ENCODE measurements at regions not wholly inside any gene's neighbourhood (a gene's known extent, or its start where the extent isn't known, plus 50 kb on each side); places are given as distances from the start of the nearest gene placed in this dataset.

- TF ChIP-seq ISL1 (CRISPR knock-in tag; IDR thresholded peaks at IDR 0.05) (no peak), ESRRG (CRISPR knock-in tag; IDR thresholded peaks at IDR 0.05) (no peak), ZNF70 (CRISPR knock-in tag; IDR thresholded peaks at IDR 0.05) (no peak), RARB (CRISPR knock-in tag; IDR thresholded peaks at IDR 0.05) (no peak), POU6F1 (CRISPR knock-in tag; IDR thresholded peaks at IDR 0.05; ENCODE audit: borderline replicate concordance, low read depth) (no peak), TSHZ2 (CRISPR knock-in tag; IDR thresholded peaks at IDR 0.05) (no peak), CSRNP3 (CRISPR knock-in tag; IDR thresholded peaks at IDR 0.05) (no peak), CSDC2 (CRISPR knock-in tag; IDR thresholded peaks at IDR 0.05) (no peak), OSR1 (CRISPR knock-in tag; IDR thresholded peaks at IDR 0.05) (no peak), ZFP30 (CRISPR knock-in tag; IDR thresholded peaks at IDR 0.05) (no peak), TOX (CRISPR knock-in tag; IDR thresholded peaks at IDR 0.05; ENCODE audit: borderline replicate concordance) (no peak), ZC3H10 (CRISPR knock-in tag; IDR thresholded peaks at IDR 0.05) (no peak), PPARA (CRISPR knock-in tag; IDR thresholded peaks at IDR 0.05; ENCODE audit: borderline replicate concordance) (no peak), TCF4 (CRISPR knock-in tag; IDR thresholded peaks at IDR 0.05; ENCODE audit: borderline replicate concordance) (no peak), ARNTL (CRISPR knock-in tag; IDR thresholded peaks at IDR 0.05; ENCODE audit: borderline replicate concordance, low read depth) (no peak), GLIS3 (CRISPR knock-in tag; IDR thresholded peaks at IDR 0.05) (no peak)
- ATAC-seq = no peak
Measured at GRCh38 chr10:3699916-3700315, 85.1 kb downstream of the KLF6 start.

GRCh38 chr10:3698312-3698711 lies 86.7 kb downstream of the KLF6 start:
- TF ChIP-seq TCF4 (CRISPR knock-in tag; IDR thresholded peaks at IDR 0.05; ENCODE audit: borderline replicate concordance) (peak; percentile 44; the same call in 1 of the 2 replicates), SNAI2 (CRISPR knock-in tag; IDR thresholded peaks at IDR 0.05) (no peak), CSRNP3 (CRISPR knock-in tag; IDR thresholded peaks at IDR 0.05) (no peak), CREB5 (CRISPR knock-in tag; IDR thresholded peaks at IDR 0.05; ENCODE audit: low read depth) (no peak), POU6F1 (CRISPR knock-in tag; IDR thresholded peaks at IDR 0.05; ENCODE audit: borderline replicate concordance, low read depth) (no peak), PPARA (CRISPR knock-in tag; IDR thresholded peaks at IDR 0.05; ENCODE audit: borderline replicate concordance) (no peak), ISL1 (CRISPR knock-in tag; IDR thresholded peaks at IDR 0.05) (no peak), OSR1 (CRISPR knock-in tag; IDR thresholded peaks at IDR 0.05) (no peak), BACH2 (CRISPR knock-in tag; IDR thresholded peaks at IDR 0.05; ENCODE audit: borderline replicate concordance) (no peak)
- ATAC-seq = no peak

- ATAC-seq = no peak
- TF ChIP-seq ZNF70 (CRISPR knock-in tag; IDR thresholded peaks at IDR 0.05) (no peak), TOX (CRISPR knock-in tag; IDR thresholded peaks at IDR 0.05; ENCODE audit: borderline replicate concordance) (no peak), GLIS3 (CRISPR knock-in tag; IDR thresholded peaks at IDR 0.05) (no peak), TCF4 (CRISPR knock-in tag; IDR thresholded peaks at IDR 0.05; ENCODE audit: borderline replicate concordance) (no peak), ZNF8 (CRISPR knock-in tag; IDR thresholded peaks at IDR 0.05) (no peak), TSHZ2 (CRISPR knock-in tag; IDR thresholded peaks at IDR 0.05) (no peak), ISL1 (CRISPR knock-in tag; IDR thresholded peaks at IDR 0.05) (no peak), CSRNP3 (CRISPR knock-in tag; IDR thresholded peaks at IDR 0.05) (no peak), RARB (CRISPR knock-in tag; IDR thresholded peaks at IDR 0.05) (no peak), PPARA (CRISPR knock-in tag; IDR thresholded peaks at IDR 0.05; ENCODE audit: borderline replicate concordance) (no peak), ESRRG (CRISPR knock-in tag; IDR thresholded peaks at IDR 0.05) (no peak), OSR1 (CRISPR knock-in tag; IDR thresholded peaks at IDR 0.05) (no peak), CSDC2 (CRISPR knock-in tag; IDR thresholded peaks at IDR 0.05) (no peak), SNAI2 (CRISPR knock-in tag; IDR thresholded peaks at IDR 0.05) (no peak)
Measured at GRCh38 chr10:3693698-3694080, 91.3 kb downstream of the KLF6 start.
